ENCODE measurements at regions not wholly inside any gene's neighbourhood (a gene's known extent, or its start where the extent isn't known, plus 50 kb on each side); places are given as distances from the start of the nearest gene placed in this dataset.

- DNase-seq: no peak
Observed at GRCh38 chr2:105150231-105150630, 91.3 kb upstream of the GPR45 start.

- DNase-seq: no peak
Observed at GRCh38 chr2:105154119-105154818, 87.3 kb upstream of the GPR45 start.

- DNase-seq: no peak
Observed at GRCh38 chr2:105156166-105156565, 85.4 kb upstream of the GPR45 start.

- no peak for DNase-seq
Observed at GRCh38 chr2:105158002-105158401, 83.5 kb upstream of the GPR45 start.

GRCh38 chr2:105166688-105167087, 74.9 kb upstream of the GPR45 start:
- no peak for DNase-seq

- no peak for DNase-seq
Observed at GRCh38 chr2:105168543-105168942, 73.0 kb upstream of the GPR45 start.

- DNase-seq: no peak
Observed at GRCh38 chr2:105175231-105175630, 66.3 kb upstream of the GPR45 start.

GRCh38 chr2:105176429-105176828, 65.1 kb upstream of the GPR45 start:
- DNase-seq: no peak

- no peak for DNase-seq
Observed at GRCh38 chr2:105177008-105177407, 64.5 kb upstream of the GPR45 start.

GRCh38 chr2:105177536-105178254, 63.8 kb upstream of the GPR45 start:
- DNase-seq: no peak

GRCh38 chr2:105179469-105180372, 61.8 kb upstream of the GPR45 start:
- peak; percentile 88 for DNase-seq

- no peak for DNase-seq
Observed at GRCh38 chr2:105180491-105180972, 61.0 kb upstream of the GPR45 start.

- no peak for DNase-seq
Observed at GRCh38 chr2:105181282-105181681, 60.3 kb upstream of the GPR45 start.

- DNase-seq: no peak
Observed at GRCh38 chr2:105183555-105184323, 57.8 kb upstream of the GPR45 start.

- DNase-seq: no peak
Observed at GRCh38 chr2:105184420-105184819, 57.1 kb upstream of the GPR45 start.

GRCh38 chr2:105186967-105187498, 54.5 kb upstream of the GPR45 start:
- no peak for DNase-seq

- DNase-seq: no peak
Observed at GRCh38 chr2:105187531-105187930, 54.0 kb upstream of the GPR45 start.

- DNase-seq: no peak
Observed at GRCh38 chr2:105188343-105188742, 53.2 kb upstream of the GPR45 start.
